Fibroblast of villous mesenchyme (primary cell): ENCODE measurements at regions not wholly inside any gene's neighbourhood (a gene's known extent, or its start where the extent isn't known, plus 50 kb on each side); places are given as distances from the start of the nearest gene placed in this dataset.
"Not testable (repeated sequence)": the region's sequence is repeated elsewhere in the genome, so short reads cannot be mapped to it uniquely, and the experiment has no call there.

Experiments used
- DNase-seq: peaks from one replicate; pipeline ENCODE4 v3.0.0-alpha.2; 2010; ENCODE audit warnings: low read depth
- H3K4me3 ChIP-seq: 2 replicates; pipeline ENCODE4 v1.5.1; 2011; ENCODE audit warnings: low read depth, mild to moderate bottlenecking, low read length
- TF ChIP-seq, protein P1 (sequence below): IDR thresholded peaks from 2 replicates; pipeline ENCODE4 v1.5.1; 2012; ENCODE audit warnings: low read depth, mild to moderate bottlenecking, low read length; ENCODE audit not compliant: insufficient read depth

DNA sequence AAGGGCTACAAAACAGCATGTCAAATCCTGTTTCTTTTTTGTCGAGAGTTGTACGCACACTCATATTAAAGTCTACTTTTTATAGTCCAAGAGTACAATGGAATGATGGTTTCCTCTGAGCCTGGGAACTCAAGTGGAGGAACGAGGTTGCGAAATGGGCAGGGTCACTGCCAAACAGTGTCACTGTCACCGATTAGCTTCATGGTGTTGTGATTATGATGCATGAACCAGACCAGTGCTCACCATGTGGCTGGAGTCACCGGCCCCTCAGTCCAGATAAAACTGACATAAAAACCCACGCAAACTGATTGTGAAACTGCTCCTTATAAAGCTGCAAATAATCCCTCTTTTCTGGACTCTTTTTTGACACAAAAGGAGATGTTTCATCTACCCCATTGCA is 122.0 kb downstream of the COPS8 start:
- no peak overlapping the region for H3K4me3 ChIP-seq
- peak; percentile 98 for DNase-seq
- TF ChIP-seq, protein P1, sequence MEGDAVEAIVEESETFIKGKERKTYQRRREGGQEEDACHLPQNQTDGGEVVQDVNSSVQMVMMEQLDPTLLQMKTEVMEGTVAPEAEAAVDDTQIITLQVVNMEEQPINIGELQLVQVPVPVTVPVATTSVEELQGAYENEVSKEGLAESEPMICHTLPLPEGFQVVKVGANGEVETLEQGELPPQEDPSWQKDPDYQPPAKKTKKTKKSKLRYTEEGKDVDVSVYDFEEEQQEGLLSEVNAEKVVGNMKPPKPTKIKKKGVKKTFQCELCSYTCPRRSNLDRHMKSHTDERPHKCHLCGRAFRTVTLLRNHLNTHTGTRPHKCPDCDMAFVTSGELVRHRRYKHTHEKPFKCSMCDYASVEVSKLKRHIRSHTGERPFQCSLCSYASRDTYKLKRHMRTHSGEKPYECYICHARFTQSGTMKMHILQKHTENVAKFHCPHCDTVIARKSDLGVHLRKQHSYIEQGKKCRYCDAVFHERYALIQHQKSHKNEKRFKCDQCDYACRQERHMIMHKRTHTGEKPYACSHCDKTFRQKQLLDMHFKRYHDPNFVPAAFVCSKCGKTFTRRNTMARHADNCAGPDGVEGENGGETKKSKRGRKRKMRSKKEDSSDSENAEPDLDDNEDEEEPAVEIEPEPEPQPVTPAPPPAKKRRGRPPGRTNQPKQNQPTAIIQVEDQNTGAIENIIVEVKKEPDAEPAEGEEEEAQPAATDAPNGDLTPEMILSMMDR: no peak

GRCh38 chr2:237208373-237209260 is 122.9 kb downstream of the COPS8 start:
- peak; percentile 94 for DNase-seq
- H3K4me3 ChIP-seq: no peak overlapping the region
- TF ChIP-seq, protein P1: no peak

GRCh38 chr2:237209885-237210284 is 124.2 kb downstream of the COPS8 start:
- no peak for DNase-seq
- TF ChIP-seq, protein P1: no peak

DNA sequence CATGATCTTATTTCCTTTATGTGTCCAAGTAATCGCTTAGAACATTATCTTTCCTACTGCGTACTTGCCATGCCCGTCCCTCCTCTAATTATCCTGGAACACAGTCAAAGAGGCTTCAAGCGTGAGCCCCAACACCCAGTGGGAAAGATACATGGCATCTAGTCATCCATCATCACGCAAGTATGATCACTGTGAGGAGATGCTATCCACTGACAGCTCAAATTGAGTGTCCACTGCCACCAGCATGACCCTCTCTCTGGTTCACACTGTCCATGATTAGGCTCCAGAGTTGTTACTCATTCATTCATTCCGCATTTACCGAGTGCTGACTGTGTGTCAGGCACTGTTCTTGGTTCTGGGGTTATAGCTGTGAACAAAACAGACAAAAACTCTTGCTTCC is 124.6 kb downstream of the COPS8 start:
- TF ChIP-seq, protein P1: no peak
- H3K4me3 ChIP-seq: no peak overlapping the region
- no peak for DNase-seq

More at GRCh38 chr2:237209885-237210284, 124.2 kb downstream of the COPS8 start:
- no peak overlapping the region for H3K4me3 ChIP-seq

GRCh38 chr2:237210763-237211162 is 125.1 kb downstream of the COPS8 start:
- TF ChIP-seq, protein P1: no peak
- H3K4me3 ChIP-seq: no peak overlapping the region
- DNase-seq: no peak

DNA sequence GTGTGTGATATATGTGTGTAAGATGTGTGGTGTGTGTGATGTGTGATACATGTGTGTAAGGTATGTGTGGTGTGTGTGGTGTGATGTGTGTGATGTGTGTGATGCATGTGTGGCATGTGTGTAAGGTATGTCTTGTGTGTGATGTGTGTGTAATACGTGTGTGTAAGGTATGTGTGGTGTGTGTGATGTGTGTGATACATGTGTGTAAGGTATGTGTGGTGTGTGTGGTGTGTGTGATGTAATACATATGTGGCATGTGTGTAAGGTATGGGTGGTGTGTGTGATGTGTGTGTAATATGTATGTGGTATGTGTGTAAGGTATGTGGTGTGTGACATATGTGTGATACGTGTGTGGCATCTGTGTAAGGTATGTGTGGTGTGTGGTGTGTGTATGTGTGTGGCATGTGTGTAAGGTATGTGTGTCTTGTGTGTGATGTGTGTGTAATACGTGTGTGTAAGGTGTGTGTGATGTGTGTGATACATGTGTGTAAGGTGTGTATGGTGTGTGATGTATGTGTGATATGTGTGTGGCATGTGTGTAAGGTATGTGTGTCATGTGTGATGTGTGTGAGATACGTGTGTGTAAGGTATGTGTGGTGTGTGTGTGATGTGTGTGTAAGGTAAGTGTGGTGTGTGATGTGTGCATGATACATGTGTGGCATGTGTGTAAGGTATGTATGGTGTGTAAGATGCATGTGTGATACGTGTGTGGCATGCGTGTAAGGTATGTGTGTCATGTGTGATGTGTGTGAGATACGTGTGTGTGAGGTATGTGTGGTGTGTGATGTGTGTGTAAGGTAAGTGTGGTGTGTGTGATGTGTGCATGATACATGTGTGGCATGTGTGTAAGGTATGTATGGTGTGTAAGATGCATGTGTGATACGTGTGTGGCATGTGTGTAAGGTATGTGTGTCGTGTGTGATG is 126.9 kb downstream of the COPS8 start:
- H3K4me3 ChIP-seq, DNase-seq: not testable (repeated sequence)

GRCh38 chr2:237213315-237214022 is 127.8 kb downstream of the COPS8 start:
- DNase-seq: peak; percentile 93
- no peak overlapping the region for H3K4me3 ChIP-seq
- TF ChIP-seq, protein P1: no peak
